OCI-LY3 (cell line): ENCODE measurements at regions not wholly inside any gene's neighbourhood (a gene's known extent, or its start where the extent isn't known, plus 50 kb on each side); places are given as distances from the start of the nearest gene placed in this dataset.

Experiments
- H2AFZ ChIP-seq: fragments of 200-600, 300-600 bp; shearing (Covaris generic); 2 replicates; pipeline ENCODE4 v1.6.0; 2014; ENCODE audit warnings: antibody characterized with exemption, low read depth, low read length
- H3K27ac ChIP-seq: fragments of 200-600, 300-600 bp; sonication (generic); 2 replicates; pipeline ENCODE4 v1.5.1; 2014; ENCODE audit warnings: mild to moderate bottlenecking, low read length, moderate library complexity, mixed read lengths
- H3K27me3 ChIP-seq: fragments of 200-600, 300-600 bp; sonication (generic); 2 replicates; pipeline ENCODE4 v1.6.1; 2014; ENCODE audit warnings: low read depth, low read length, mixed read lengths
- H3K36me3 ChIP-seq: fragments of 200-600, 300-600 bp; sonication (generic); replicated peaks from 2 replicates; pipeline ENCODE3; 2014; ENCODE audit warnings: low read depth, low read length, mixed read lengths
- H3K4me1 ChIP-seq: fragments of 300-600, 200-600 bp; sonication (generic); 2 replicates; pipeline ENCODE4 v1.6.1; 2014; ENCODE audit warnings: low read length, mixed read lengths
- H3K4me2 ChIP-seq: fragments of 200-600, 300-600 bp; sonication (generic); 2 replicates; pipeline ENCODE4 v1.6.1; 2014; ENCODE audit warnings: low read length, mixed read lengths
- H3K4me3 ChIP-seq: fragments of 300-600, 200-600 bp; sonication (generic); 2 replicates; pipeline ENCODE4 v1.5.1; 2014; ENCODE audit warnings: antibody characterized with exemption, mild to moderate bottlenecking, low read length, moderate library complexity
- H3K79me2 ChIP-seq: fragments of 300-600, 200-600 bp; shearing (Covaris generic); 2 replicates; pipeline ENCODE4 v1.6.1; 2014; ENCODE audit warnings: mild to moderate bottlenecking, low read length, mixed read lengths
- H3K9ac ChIP-seq: fragments of 300-600, 200-600 bp; shearing (Covaris generic); 2 replicates; pipeline ENCODE4 v1.6.0; 2014; ENCODE audit warnings: mild to moderate bottlenecking, low read length, moderate library complexity
- H3K9me3 ChIP-seq: fragments of 200-600, 300-600 bp; shearing (Covaris generic); 2 replicates; pipeline ENCODE4 v1.6.1; 2014; ENCODE audit warnings: low read length, mixed read lengths; ENCODE audit not compliant: insufficient read depth
- H4K20me1 ChIP-seq: fragments of 200-600, 300-600 bp; sonication (generic); 2 replicates; pipeline ENCODE4 v1.6.1; 2016; ENCODE audit warnings: low read length, mixed read lengths; ENCODE audit not compliant: insufficient read depth
- EZH2phosphoT487 ChIP-seq: fragments of 200-600 bp; shearing (Covaris generic); IDR thresholded peaks from 2 replicates; pipeline ENCODE4 v1.6.1; 2018; ENCODE audit warnings: antibody characterized with exemption, mixed run types, low read depth
- TF ChIP-seq, protein P1 (sequence below): fragments of 200-600, 300-600 bp; sonication (generic); IDR thresholded peaks from 2 replicates; pipeline ENCODE4 v1.5.1; 2014; ENCODE audit warnings: antibody characterized with exemption, low read length, low read depth

- H3K9ac ChIP-seq: no peak overlapping the region
- H3K27me3 ChIP-seq: no peaks in the 10 kb centered on the region
- H3K9me3 ChIP-seq: no peaks in the 10 kb centered on the region
- H3K4me2 ChIP-seq: no peak overlapping the region
- H3K4me3 ChIP-seq: no peak overlapping the region
- no peak overlapping the region for H3K27ac ChIP-seq
- no peaks in the 10 kb centered on the region for H4K20me1 ChIP-seq
- H2AFZ ChIP-seq: no peak overlapping the region
- H3K36me3 ChIP-seq: no peaks in the 10 kb centered on the region
- no peaks in the 10 kb centered on the region for H3K79me2 ChIP-seq
- 0 out of 2 replicates have a peak, but pooled peaks cover 5% of the 10 kb centered on the region for H3K4me1 ChIP-seq
- TF ChIP-seq, protein P1, sequence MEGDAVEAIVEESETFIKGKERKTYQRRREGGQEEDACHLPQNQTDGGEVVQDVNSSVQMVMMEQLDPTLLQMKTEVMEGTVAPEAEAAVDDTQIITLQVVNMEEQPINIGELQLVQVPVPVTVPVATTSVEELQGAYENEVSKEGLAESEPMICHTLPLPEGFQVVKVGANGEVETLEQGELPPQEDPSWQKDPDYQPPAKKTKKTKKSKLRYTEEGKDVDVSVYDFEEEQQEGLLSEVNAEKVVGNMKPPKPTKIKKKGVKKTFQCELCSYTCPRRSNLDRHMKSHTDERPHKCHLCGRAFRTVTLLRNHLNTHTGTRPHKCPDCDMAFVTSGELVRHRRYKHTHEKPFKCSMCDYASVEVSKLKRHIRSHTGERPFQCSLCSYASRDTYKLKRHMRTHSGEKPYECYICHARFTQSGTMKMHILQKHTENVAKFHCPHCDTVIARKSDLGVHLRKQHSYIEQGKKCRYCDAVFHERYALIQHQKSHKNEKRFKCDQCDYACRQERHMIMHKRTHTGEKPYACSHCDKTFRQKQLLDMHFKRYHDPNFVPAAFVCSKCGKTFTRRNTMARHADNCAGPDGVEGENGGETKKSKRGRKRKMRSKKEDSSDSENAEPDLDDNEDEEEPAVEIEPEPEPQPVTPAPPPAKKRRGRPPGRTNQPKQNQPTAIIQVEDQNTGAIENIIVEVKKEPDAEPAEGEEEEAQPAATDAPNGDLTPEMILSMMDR: no peak
- no peak for TF ChIP-seq EZH2phosphoT487
These were observed 84.4 kb downstream of the CYRIA start for GRCh38 chr2:16581241-16581640.

- no peaks in the 10 kb centered on the region for H3K36me3 ChIP-seq
- H3K4me3 ChIP-seq: no peak overlapping the region
- no peaks in the 10 kb centered on the region for H3K79me2 ChIP-seq
- H3K9ac ChIP-seq: no peak overlapping the region
- H3K4me2 ChIP-seq: no peak overlapping the region
- H3K27me3 ChIP-seq: no peaks in the 10 kb centered on the region
- no peaks in the 10 kb centered on the region for H3K4me1 ChIP-seq
- no peaks in the 10 kb centered on the region for H4K20me1 ChIP-seq
- no peak overlapping the region for H3K27ac ChIP-seq
- H2AFZ ChIP-seq: no peak overlapping the region
- H3K9me3 ChIP-seq: no peaks in the 10 kb centered on the region
- TF ChIP-seq, protein P1: no peak
- TF ChIP-seq EZH2phosphoT487: no peak
These were observed 87.6 kb downstream of the CYRIA start for GRCh38 chr2:16578081-16578480.

GRCh38 chr2:16570516-16570915 is 95.1 kb downstream of the CYRIA start:
- Histone ChIP-seq H3K27ac (no peak overlapping the region), H3K79me2 (no peaks in the 10 kb centered on the region), H3K9me3 (no peaks in the 10 kb centered on the region), H3K36me3 (no peaks in the 10 kb centered on the region), H4K20me1 (no peaks in the 10 kb centered on the region), H3K4me1 (no peaks in the 10 kb centered on the region), H3K27me3 (no peaks in the 10 kb centered on the region), H3K4me2 (no peak overlapping the region), H3K9ac (no peak overlapping the region), H2AFZ (no peak overlapping the region), H3K4me3 (no peak overlapping the region)
- TF ChIP-seq EZH2phosphoT487: no peak
- TF ChIP-seq, protein P1: no peak

- no peak overlapping the region for H3K4me3 ChIP-seq
- no peaks in the 10 kb centered on the region for H3K4me1 ChIP-seq
- no peaks in the 10 kb centered on the region for H3K36me3 ChIP-seq
- no peak overlapping the region for H3K4me2 ChIP-seq
- H4K20me1 ChIP-seq: no peaks in the 10 kb centered on the region
- H2AFZ ChIP-seq: no peak overlapping the region
- no peak overlapping the region for H3K9ac ChIP-seq
- TF ChIP-seq, protein P1: no peak
- no peak for TF ChIP-seq EZH2phosphoT487
- no peaks in the 10 kb centered on the region for H3K79me2 ChIP-seq
- no peaks in the 10 kb centered on the region for H3K9me3 ChIP-seq
- no peaks in the 10 kb centered on the region for H3K27me3 ChIP-seq
- H3K27ac ChIP-seq: no peak overlapping the region
These were observed 96.4 kb downstream of the CYRIA start for GRCh38 chr2:16568998-16569784.
